NCI-H2196 (cell line): ENCODE measurements at regions not wholly inside any gene's neighbourhood (a gene's known extent, or its start where the extent isn't known, plus 50 kb on each side); places are given as distances from the start of the nearest gene placed in this dataset.
"Not testable (repeated sequence)": the region's sequence is repeated elsewhere in the genome, so short reads cannot be mapped to it uniquely, and the experiment has no call there.

Experiments used
- DNase-seq: peaks from one replicate; lab custom pipeline; 2025; ENCODE audit not compliant: unreplicated experiment; lab: John Stamatoyannopoulos, UW

DNA sequence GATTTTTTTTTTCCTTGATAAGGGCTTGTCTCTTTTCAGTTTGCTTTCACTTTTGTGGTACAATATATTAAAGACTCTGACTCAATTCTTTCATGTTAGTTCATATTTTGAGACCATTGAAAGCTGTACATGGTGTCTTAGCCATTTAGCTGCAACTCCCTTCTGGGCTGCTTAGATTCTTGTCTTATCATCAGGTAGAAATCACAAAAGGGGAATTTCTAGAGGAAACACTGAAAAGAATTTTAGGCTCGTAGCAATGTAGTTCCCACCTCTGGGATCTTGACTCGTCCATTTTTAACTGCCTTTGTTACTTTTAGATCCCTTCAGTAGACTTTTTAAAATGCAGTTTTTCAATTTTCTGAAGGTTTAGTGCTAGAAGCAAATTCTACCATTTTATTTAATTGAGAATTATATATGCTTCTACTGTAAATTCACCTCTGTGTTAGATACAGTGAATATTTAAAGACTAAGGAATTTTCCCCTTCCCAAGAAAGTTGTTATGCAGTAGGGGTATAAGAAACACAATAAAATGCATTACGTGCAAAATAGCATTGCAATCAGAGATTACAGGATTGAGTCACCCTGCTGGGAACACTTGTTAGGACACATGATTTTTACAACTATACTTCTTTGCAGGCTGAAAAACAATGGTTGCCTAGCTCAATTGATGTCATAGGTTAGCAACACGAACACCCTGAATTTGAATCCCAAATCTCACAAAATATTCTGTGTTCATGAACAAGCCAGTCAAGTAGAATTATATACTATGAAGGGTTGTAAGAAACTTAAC lies 772.7 kb downstream of the PDCD6IP start:
- DNase-seq, result no peak

DNA sequence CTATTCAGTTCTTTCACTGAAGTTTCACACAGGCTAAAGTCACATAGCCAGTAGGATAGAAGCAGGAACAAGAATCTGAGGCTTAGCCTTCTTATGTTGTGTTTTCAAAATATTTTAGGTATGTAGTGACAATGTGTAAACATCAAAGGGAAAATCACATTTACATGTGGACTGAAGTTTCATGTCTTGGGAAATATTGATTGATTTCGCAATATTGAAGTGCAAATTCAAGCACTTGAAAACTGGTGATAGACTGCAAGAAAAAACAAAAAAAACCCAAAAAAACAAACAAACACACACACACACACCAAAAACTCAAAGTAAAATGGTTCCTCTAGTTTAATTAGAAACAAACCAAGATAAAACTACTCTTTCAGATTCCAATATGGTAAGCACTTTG lies 773.3 kb downstream of the PDCD6IP start:
- no peak for DNase-seq

GRCh38 chr3:34575776-34576175 lies 777.3 kb downstream of the PDCD6IP start:
- no peak for DNase-seq

DNA sequence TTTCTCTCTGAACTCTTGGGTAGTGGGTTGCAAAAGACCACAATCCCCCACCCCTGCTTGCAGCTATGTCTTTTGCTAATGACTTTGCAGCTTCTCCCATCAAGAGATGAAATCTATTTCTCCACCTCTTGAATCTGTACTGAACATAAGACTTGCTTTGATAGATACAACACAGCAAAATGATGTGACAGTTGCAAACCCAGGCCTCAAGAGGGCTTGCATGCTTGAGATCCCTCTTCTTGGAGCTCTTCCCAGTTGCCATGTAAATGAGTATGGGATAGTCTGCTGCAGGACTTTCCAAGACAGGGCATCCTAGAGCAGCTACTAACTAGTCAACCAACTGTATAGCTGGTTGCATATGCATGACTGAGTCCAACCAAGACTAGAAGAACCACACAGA lies 783.6 kb downstream of the PDCD6IP start:
- DNase-seq, result no peak

GRCh38 chr3:34583451-34583850 lies 785.0 kb downstream of the PDCD6IP start:
- DNase-seq, result no peak

DNA sequence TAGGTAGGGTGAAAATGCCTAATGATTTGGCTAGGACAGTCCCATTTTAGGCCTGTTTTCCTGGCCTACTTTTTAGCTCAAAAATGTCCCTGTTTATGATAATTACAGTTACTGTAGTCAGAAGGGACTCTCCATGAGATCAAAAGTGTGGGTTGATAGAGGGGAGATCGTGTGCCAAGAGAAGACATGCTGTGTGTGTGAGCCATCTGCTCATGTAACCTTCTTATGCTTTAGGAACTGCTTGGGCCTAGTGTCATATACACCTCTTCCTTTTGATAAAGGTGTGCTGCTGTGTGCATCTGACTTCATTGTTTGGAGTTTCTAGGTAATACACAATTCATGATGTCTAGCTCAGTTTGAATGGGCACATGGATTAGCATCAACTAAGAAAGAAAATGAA lies 786.5 kb downstream of the PDCD6IP start:
- DNase-seq, result no peak

GRCh38 chr3:34599595-34599994 lies 801.2 kb downstream of the PDCD6IP start:
- DNase-seq, result no peak

DNA sequence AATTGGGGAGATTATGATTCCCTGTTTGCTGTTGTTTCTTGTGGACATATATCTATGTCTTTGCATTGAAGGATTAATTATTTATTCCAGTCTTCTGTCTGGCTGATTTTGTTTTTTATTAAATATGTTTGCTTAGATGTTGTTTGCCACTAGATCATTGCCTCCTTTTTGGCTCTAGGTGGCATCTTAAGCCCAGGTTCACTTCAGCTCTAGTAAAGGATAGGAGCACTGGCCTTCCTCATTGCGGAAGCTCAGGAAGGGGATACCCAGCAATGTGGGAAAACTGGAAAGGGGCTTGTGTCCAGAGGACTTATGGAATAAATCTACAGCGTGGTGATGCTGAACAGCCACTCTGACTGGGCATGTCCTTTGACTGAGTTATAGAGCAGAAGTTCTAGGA lies 821.6 kb downstream of the PDCD6IP start:
- no peak for DNase-seq

- DNase-seq, result no peak
Measured at GRCh38 chr3:34626699-34627098, 828.3 kb downstream of the PDCD6IP start.

DNA sequence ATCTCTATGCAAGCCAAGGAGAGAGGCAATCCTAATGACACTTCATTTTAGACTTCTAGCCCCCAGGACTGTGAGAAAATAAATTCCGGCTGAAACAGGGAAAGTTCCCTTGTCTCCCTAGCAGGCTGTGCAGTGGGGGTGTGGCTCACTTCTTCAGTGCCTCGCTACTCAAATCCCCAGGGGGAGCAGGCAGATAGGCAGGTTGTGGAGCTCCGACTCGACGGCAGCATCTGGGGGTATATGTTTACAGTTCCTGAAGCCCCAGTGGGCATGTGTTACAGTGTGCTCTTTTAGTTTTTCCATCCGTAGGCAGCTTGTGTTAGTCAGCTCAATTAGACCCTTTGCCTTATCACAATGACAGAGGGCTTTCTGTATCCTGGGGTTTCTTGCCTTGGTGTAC lies 836.5 kb downstream of the PDCD6IP start:
- no peak for DNase-seq

GRCh38 chr3:34635352-34635850 lies 837.0 kb downstream of the PDCD6IP start:
- no peak for DNase-seq

- no peak for DNase-seq
Measured at GRCh38 chr3:34646911-34647460, 848.6 kb downstream of the PDCD6IP start.

DNA sequence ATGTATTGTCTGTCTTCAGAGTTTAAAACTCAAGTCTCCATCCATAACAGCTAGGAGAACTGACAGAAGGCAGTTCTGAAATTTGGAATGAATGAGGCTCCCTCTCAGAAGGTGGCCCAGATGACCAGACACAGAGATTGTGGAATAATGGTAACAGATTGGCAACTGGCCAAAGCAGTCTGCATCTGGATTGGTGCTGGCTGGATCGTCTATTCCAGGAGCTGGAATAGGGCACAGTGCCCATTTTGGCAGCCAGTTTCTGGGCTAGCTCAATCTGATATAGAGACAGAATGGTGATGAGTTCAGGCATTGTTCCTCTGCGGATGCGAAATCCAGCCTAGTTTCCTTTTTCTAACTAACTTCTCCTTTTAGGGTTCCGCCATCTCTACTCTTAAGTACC lies 851.7 kb downstream of the PDCD6IP start:
- DNase-seq, result no peak

- DNase-seq, result no peak
Measured at GRCh38 chr3:34668915-34669314, 870.5 kb downstream of the PDCD6IP start.

DNA sequence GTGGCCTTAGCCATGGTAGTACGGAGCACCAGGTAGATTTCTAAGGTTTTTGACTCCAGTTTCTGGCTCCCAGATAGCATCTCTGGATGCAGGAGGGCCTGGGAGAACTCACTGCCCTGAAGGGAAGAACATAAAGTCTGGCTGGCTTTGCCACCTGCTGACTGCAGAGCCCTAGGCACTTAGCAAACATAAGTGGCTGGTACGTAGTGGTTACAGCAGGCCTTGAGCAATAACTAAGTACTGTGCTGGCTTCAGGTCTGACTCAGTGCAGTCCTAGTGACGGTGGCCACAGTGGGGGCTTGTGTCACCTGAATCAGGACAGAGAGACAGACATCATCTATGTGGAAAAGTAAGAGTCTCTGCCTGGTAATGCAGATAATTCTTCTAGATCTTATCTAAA lies 871.1 kb downstream of the PDCD6IP start:
- no peak for DNase-seq

DNA sequence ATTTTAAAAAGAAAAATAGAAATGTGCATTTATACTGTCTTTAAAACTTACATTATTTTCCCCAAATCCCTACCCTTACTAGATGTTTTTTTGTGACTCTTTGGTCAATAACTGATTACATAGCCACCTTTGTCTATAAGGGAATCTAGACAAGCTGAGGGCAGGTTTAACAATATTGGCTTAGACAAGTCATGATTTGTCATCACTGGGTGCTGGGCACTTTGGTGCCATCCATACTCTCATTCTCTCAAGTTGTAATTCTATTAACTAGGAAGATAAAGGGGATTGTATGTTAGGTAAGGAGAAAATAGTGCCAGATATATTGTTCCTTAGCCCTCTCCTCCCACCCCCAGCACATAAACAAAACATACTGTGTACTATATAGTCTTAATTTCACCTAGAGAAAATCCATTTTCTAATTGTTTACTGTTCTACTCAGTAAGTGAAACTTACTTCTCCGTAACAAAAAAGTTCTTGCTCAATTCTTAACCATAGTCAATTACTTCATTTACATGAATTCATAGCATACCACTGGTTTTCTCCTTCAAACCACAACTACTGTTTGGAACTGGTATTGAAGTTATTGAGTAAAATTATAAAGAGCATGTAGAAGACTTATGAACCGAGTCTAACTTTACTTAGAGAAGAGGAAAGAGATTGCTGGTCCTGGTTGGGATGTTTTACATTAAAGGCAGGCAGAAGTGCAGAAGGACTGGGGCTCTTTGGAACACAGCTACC lies 877.1 kb downstream of the PDCD6IP start:
- DNase-seq, result no peak

DNA sequence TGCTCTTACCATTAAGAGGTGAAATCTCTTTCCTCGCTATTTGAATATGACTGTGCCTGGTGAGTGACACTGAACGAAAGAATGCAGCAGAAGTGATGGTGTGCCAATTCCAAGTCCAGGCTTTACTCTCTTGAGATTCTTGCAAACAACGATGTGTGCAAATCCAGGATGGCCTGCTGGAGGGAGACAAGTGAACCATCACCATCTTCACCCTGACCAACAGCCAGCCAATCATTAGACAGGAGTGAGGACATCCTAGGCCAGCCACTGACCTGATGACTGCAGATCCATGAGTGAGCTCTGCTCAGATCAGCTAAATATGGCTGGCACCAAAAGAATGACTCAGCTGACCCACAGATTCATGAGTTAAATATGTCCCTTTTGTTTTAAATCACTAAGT lies 878.0 kb downstream of the PDCD6IP start:
- no peak for DNase-seq

GRCh38 chr3:34678575-34678974 lies 880.1 kb downstream of the PDCD6IP start:
- no peak for DNase-seq

DNA sequence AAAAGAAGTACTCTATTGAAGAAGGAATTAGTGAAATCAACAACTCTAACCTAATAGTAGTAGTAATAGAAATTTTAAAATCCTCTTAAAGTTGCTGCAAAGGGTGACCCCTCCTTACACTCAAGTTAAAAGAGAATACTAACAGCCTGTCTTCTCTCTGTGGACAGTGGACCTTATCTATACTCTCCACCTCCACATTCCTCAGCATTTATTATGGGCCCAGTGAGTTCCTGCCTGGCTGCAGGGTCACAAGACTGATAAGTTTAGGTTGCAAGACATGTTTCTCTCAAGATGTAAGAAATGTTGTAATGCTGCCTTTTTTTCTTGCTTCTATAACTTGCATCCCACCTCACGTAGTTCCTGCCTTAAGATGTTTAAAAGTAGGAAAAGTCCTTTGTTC lies 880.6 kb downstream of the PDCD6IP start:
- DNase-seq, result not testable (repeated sequence)

DNA sequence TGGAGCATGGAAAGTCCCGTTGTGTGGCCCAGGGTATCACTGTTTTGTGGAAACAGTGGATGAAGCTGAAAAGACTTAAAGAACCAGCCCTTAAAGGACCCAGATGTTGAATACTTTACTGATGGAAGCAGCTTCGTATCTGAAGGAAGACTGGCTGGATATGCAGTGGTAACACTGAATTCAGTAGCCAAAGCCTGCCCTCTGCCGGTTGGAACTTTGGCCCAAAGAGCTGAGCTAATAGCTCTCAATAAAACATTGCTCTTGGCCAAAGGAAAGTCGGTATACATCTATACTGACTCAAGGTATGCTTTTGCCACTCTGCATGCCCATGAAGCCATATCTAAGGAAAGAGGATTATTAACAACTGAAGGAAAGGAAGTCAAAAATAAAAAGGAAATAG lies 885.4 kb downstream of the PDCD6IP start:
- DNase-seq, result no peak

DNA sequence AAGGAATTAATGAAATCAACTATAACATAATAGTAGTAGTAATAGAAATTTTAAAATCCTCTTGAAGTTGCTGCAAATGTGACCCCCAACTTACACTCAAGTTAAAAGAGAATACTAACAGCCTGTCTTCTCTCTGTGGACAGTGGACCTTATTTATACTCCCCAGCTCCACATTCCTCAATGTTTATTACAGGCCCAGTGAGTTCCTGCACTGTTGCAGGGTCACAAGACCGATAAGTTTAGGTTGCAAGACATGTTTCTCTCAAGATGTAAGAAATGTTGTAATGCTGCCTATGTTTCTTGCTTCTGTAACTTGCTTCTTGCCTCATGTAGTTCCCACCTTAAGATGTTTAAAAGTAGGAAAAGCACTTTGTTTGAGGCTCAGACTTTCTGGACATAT lies 888.1 kb downstream of the PDCD6IP start:
- no peak for DNase-seq

DNA sequence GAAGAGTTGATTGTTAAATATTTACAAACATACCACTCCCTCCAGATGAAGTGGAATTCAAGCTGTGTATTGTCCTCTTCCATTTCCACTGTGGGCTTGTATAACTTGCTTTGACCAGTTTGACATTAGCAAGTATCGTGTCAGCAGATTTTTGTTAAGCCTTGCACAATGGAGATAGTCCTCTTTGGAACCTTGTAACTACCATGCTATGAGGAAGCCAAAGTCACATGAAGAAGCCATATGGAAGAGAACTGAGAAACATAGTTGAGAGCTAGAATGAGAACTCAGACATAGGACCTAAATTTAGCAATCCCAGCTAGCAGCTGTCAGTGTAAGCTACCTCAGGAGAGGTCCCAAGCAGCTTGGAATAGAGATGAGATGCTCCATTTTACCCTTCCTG lies 889.2 kb downstream of the PDCD6IP start:
- no peak for DNase-seq
